HUES6 (cell line): ENCODE measurements at regions not wholly inside any gene's neighbourhood (a gene's known extent, or its start where the extent isn't known, plus 50 kb on each side); places are given as distances from the start of the nearest gene placed in this dataset.
"Not testable (repeated sequence)": the region's sequence is repeated elsewhere in the genome, so short reads cannot be mapped to it uniquely, and the experiment has no call there.

ENCODE experiments used
- H3K27ac ChIP-seq: 2 replicates; pipeline ENCODE4 v1.7.0; 2013; ENCODE audit warnings: low read depth, mild to moderate bottlenecking, low read length, inconsistent platforms
- H3K27me3 ChIP-seq: 2 replicates; pipeline ENCODE4 v1.6.1; 2013; ENCODE audit warnings: low read length; ENCODE audit not compliant: control insufficient read depth, insufficient read depth
- H3K36me3 ChIP-seq: 2 replicates; pipeline ENCODE4 v1.6.1; 2013; ENCODE audit warnings: low read length; ENCODE audit not compliant: control insufficient read depth, insufficient read depth
- H3K4me1 ChIP-seq: 2 replicates; pipeline ENCODE4 v1.6.1; 2013; ENCODE audit warnings: low read length; ENCODE audit not compliant: control insufficient read depth, insufficient read depth
- H3K4me3 ChIP-seq: 2 replicates; pipeline ENCODE4 v1.5.1; 2013; ENCODE audit warnings: low read depth, low read length
- H3K9ac ChIP-seq: one replicate; pipeline ENCODE4 v1.6.1; 2013; ENCODE audit warnings: mild to moderate bottlenecking, low read length
- H3K9me3 ChIP-seq: 2 replicates; pipeline ENCODE4 v1.6.1; 2013; ENCODE audit warnings: low read depth, low read length; ENCODE audit not compliant: control insufficient read depth, insufficient read depth

- H3K4me3 ChIP-seq: no peak overlapping the region
- no peaks in the 10 kb centered on the region for H3K36me3 ChIP-seq
- H3K9me3 ChIP-seq: peaks cover 6% of the 10 kb centered on the region; the same call in 1 of the 2 replicates
- no peak overlapping the region for H3K27ac ChIP-seq
- peaks cover 12% of the 10 kb centered on the region for H3K4me1 ChIP-seq
- no peaks in the 10 kb centered on the region for H3K27me3 ChIP-seq
- no peak overlapping the region for H3K9ac ChIP-seq
These were observed 1386.6 kb downstream of the AACS start for GRCh38 chr12:126451809-126452208.

GRCh38 chr12:126452686-126453085 lies 1387.5 kb downstream of the AACS start:
- not testable (repeated sequence) for H3K4me3 ChIP-seq, H3K9ac ChIP-seq, H3K27me3 ChIP-seq, H3K9me3 ChIP-seq, H3K36me3 ChIP-seq, H3K27ac ChIP-seq
- H3K4me1 ChIP-seq: peaks cover 12% of the 10 kb centered on the region

- Histone ChIP-seq H3K27me3 (no peaks in the 10 kb centered on the region), H3K9me3 (peaks cover 5% of the 10 kb centered on the region; the same call in 1 of the 2 replicates), H3K4me3 (no peak overlapping the region), H3K9ac (no peak overlapping the region), H3K4me1 (peaks cover 12% of the 10 kb centered on the region), H3K27ac (peak overlapping the region; percentile 48; the same call in 1 of the 2 replicates), H3K36me3 (no peaks in the 10 kb centered on the region)
These were observed 1389.3 kb downstream of the AACS start for GRCh38 chr12:126454581-126454980.

- H3K27ac ChIP-seq: no peak overlapping the region
- no peaks in the 10 kb centered on the region for H3K27me3 ChIP-seq
- H3K9me3 ChIP-seq: peaks cover 5% of the 10 kb centered on the region; the same call in 1 of the 2 replicates
- no peak overlapping the region for H3K9ac ChIP-seq
- no peak overlapping the region for H3K4me3 ChIP-seq
- H3K36me3 ChIP-seq: no peaks in the 10 kb centered on the region
- peaks cover 9% of the 10 kb centered on the region for H3K4me1 ChIP-seq
These were observed 1392.5 kb downstream of the AACS start for GRCh38 chr12:126457776-126458175.

- H3K4me3 ChIP-seq: no peak overlapping the region
- no peak overlapping the region for H3K27ac ChIP-seq
- no peaks in the 10 kb centered on the region for H3K36me3 ChIP-seq
- H3K27me3 ChIP-seq: no peaks in the 10 kb centered on the region
- no peaks in the 10 kb centered on the region for H3K4me1 ChIP-seq
- no peak overlapping the region for H3K9ac ChIP-seq
- H3K9me3 ChIP-seq: no peaks in the 10 kb centered on the region
These were observed 1398.9 kb downstream of the AACS start for GRCh38 chr12:126464153-126464552.

- Histone ChIP-seq H3K4me3 (no peak overlapping the region), H3K9ac (no peak overlapping the region), H3K27me3 (no peaks in the 10 kb centered on the region), H3K9me3 (no peaks in the 10 kb centered on the region), H3K27ac (no peak overlapping the region), H3K4me1 (no peaks in the 10 kb centered on the region), H3K36me3 (no peaks in the 10 kb centered on the region)
These were observed 1404.0 kb downstream of the AACS start for GRCh38 chr12:126469211-126469610.

GRCh38 chr12:126474703-126475102 lies 1409.5 kb downstream of the AACS start:
- Histone ChIP-seq H3K27ac (no peak overlapping the region), H3K4me3 (no peak overlapping the region), H3K9ac (no peak overlapping the region), H3K9me3 (peaks cover 13% of the 10 kb centered on the region; the same call in 1 of the 2 replicates), H3K4me1 (no peaks in the 10 kb centered on the region), H3K36me3 (no peaks in the 10 kb centered on the region), H3K27me3 (no peaks in the 10 kb centered on the region)

GRCh38 chr12:126480451-126480850 lies 1415.2 kb downstream of the AACS start:
- no peaks in the 10 kb centered on the region for H3K36me3 ChIP-seq
- H3K4me3 ChIP-seq: peak overlapping the region; percentile 12; the same call in 1 of the 2 replicates
- no peak overlapping the region for H3K9ac ChIP-seq
- H3K27ac ChIP-seq: no peak overlapping the region
- H3K9me3 ChIP-seq: peaks cover 4% of the 10 kb centered on the region; the same call in 1 of the 2 replicates
- H3K27me3 ChIP-seq: no peaks in the 10 kb centered on the region
- peaks cover 5% of the 10 kb centered on the region for H3K4me1 ChIP-seq

GRCh38 chr12:126481688-126482087 lies 1416.5 kb downstream of the AACS start:
- no peak overlapping the region for H3K4me3 ChIP-seq
- no peaks in the 10 kb centered on the region for H3K27me3 ChIP-seq
- H3K27ac ChIP-seq: no peak overlapping the region
- peaks cover 5% of the 10 kb centered on the region for H3K4me1 ChIP-seq
- H3K9me3 ChIP-seq: 0 out of 2 replicates have a peak, but pooled peaks cover 2% of the 10 kb centered on the region
- no peaks in the 10 kb centered on the region for H3K36me3 ChIP-seq
- H3K9ac ChIP-seq: no peak overlapping the region

- no peaks in the 10 kb centered on the region for H3K27me3 ChIP-seq
- no peak overlapping the region for H3K9ac ChIP-seq
- H3K27ac ChIP-seq: no peak overlapping the region
- no peaks in the 10 kb centered on the region for H3K9me3 ChIP-seq
- no peak overlapping the region for H3K4me3 ChIP-seq
- peaks cover 5% of the 10 kb centered on the region for H3K4me1 ChIP-seq
- no peaks in the 10 kb centered on the region for H3K36me3 ChIP-seq
These were observed 1417.1 kb downstream of the AACS start for GRCh38 chr12:126482238-126482889.

GRCh38 chr12:126483145-126484068 lies 1418.2 kb downstream of the AACS start:
- Histone ChIP-seq H3K4me1 (peaks cover 5% of the 10 kb centered on the region), H3K27me3 (no peaks in the 10 kb centered on the region), H3K27ac (no peak overlapping the region), H3K36me3 (no peaks in the 10 kb centered on the region), H3K9me3 (no peaks in the 10 kb centered on the region), H3K9ac (no peak overlapping the region), H3K4me3 (no peak overlapping the region)
